ENCODE measurements at regions not wholly inside any gene's neighbourhood (a gene's known extent, or its start where the extent isn't known, plus 50 kb on each side); places are given as distances from the start of the nearest gene placed in this dataset.
"Not testable (repeated sequence)": the region's sequence is repeated elsewhere in the genome, so short reads cannot be mapped to it uniquely, and the experiment has no call there.

DNA sequence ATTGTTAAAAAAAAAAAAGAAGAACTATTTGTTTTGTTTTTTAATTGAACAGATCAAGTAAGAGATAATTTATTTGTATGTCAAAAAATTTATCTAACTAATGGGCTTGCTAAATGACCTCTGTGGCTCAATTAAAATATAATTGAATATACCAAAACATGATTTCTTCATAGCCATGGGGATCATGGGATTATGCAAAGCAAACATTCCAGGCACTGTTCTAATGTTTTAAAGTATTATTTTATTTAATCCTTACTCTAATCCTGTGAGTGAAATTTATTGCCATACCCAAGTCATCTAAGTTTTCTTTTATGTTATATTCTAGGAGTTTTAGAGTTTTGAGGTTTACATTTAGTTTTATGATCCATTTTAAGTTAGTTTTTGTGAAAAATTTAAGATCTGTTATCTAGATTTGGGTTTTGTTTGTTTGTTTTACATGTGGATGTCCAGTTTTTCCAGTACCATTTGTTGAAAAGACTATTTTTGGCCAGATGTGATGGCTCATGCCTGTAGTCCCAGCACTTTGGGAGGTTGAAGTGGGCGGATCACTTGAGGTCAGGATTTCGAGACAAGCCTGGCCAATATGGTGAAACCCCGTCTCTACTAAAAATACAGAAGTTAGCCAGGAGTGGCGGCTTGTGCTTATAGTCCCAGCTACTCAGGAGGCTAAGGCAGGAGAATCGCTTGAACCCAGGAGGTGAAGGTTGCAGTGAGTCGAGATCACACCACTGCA, 52.3 kb upstream of the CNOT10 start:
- H3K4me3 ChIP-seq (ENCODE audit: low read depth, low read length) = no peak overlapping the region
- ChIA-PET CTCF (no interaction called here), POLR2A (no interaction called here)
- no peak for TF ChIP-seq CTCF (IDR thresholded peaks at IDR 0.05; ENCODE audit: insufficient read depth, low read length, missing control alignments)
- no peak for DNase-seq (ENCODE audit: low read depth, low spot score)

GRCh38 chr3:32630266-32630665, 54.7 kb upstream of the CNOT10 start:
- H3K4me3 ChIP-seq (ENCODE audit: low read depth, low read length) = no peak overlapping the region
- ChIA-PET CTCF (interaction anchor here (2.8 kb wide), 1 partner anchor 119 kb away, joined by 9 read pairs; no protein-coding TSS in a partner anchor), POLR2A (no interaction called here)
- no peak for DNase-seq (ENCODE audit: low read depth, low spot score)
- no peak for TF ChIP-seq CTCF (IDR thresholded peaks at IDR 0.05; ENCODE audit: insufficient read depth, low read length, missing control alignments)

- DNase-seq (ENCODE audit: low read depth, low spot score) = no peak
- no peak overlapping the region for H3K4me3 ChIP-seq (ENCODE audit: low read depth, low read length)
- no peak for TF ChIP-seq CTCF (IDR thresholded peaks at IDR 0.05; ENCODE audit: insufficient read depth, low read length, missing control alignments)
- ChIA-PET CTCF (no interaction called here), POLR2A (no interaction called here)
These were observed 56.0 kb upstream of the DYNC1LI1 start for GRCh38 chr3:32626631-32627030.

GRCh38 chr3:32625543-32626176, 55.0 kb upstream of the DYNC1LI1 start:
- CTCF ChIA-PET; DNase-seq (ENCODE audit: low read depth, low spot score); POLR2A ChIA-PET; H3K4me3 ChIP-seq (ENCODE audit: low read depth, low read length): not testable (repeated sequence)

DNA sequence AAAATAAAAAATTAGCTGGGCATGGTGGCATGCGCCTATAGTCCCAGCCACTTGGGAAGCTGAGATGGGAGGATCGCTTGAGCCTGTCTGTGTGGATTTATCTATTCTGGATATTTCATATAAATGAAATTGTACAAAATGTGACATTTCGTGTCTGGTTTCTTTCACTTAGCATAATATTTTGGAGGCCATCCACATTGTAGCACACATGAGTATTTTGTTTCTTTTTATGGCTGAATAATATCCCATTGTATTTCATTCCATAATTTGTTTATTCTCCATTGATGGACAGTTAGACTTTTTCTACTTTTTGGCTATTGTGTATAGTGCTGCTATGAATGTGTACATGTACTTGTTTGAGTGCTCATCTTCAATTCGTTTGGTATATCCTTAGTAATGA, 52.9 kb upstream of the DYNC1LI1 start:
- TF ChIP-seq CTCF (IDR thresholded peaks at IDR 0.05; ENCODE audit: insufficient read depth, low read length, missing control alignments) = no peak
- DNase-seq (ENCODE audit: low read depth, low spot score) = no peak
- ChIA-PET CTCF (interaction anchor here (0.8 kb wide), 1 partner anchor 114 kb away, joined by 3 read pairs; no protein-coding TSS in a partner anchor), POLR2A (no interaction called here)
- H3K4me3 ChIP-seq (ENCODE audit: low read depth, low read length) = no peak overlapping the region

GRCh38 chr3:32621466-32621865, 50.8 kb upstream of the DYNC1LI1 start:
- CTCF ChIA-PET = no interaction called here

More at GRCh38 chr3:32621466-32621865, 50.8 kb upstream of the DYNC1LI1 start:
- POLR2A ChIA-PET = no interaction called here
- DNase-seq (ENCODE audit: low read depth, low spot score) = no peak
- no peak overlapping the region for H3K4me3 ChIP-seq (ENCODE audit: low read depth, low read length)
- no peak for TF ChIP-seq CTCF (IDR thresholded peaks at IDR 0.05; ENCODE audit: insufficient read depth, low read length, missing control alignments)

Measured in AG04449 (cell line).